Right atrium auricular region (tissue), 2 donors: ENCODE measurements at regions not wholly inside any gene's neighbourhood (a gene's known extent, or its start where the extent isn't known, plus 50 kb on each side); places are given as distances from the start of the nearest gene placed in this dataset.

Experiments used
- DNase-seq: peaks from one replicate; pipeline ENCODE4 v3.0.0-alpha.2; 2019; ENCODE audit warnings: low spot score
- H3K27ac ChIP-seq, 2 donors: fragments of 200-600 bp; sonication (generic); 1 replicate in 1 of 2; 2 replicates in 1 of 2; pipeline ENCODE4 v1.5.1; 2016 to 2019
- H3K27me3 ChIP-seq, 2 donors: fragments of 200-600 bp; sonication (generic); one replicate each; pipeline versions ENCODE4 v1.5.1 to v1.6.0; 2017 to 2019
- H3K36me3 ChIP-seq: fragments of 200-600 bp; sonication (generic); one replicate; pipeline ENCODE4 v1.5.1; 2016
- H3K4me1 ChIP-seq, 2 donors: fragments of 200-600 bp; sonication (generic); one replicate each; pipeline versions ENCODE4 v1.5.1 to v1.6.0; 2017 to 2019
- H3K4me3 ChIP-seq, 2 donors: fragments of 200-600 bp; sonication (generic); 1 replicate in 1 of 2; 2 replicates in 1 of 2; pipeline ENCODE4 v1.5.1; 2017 to 2019; ENCODE audit warnings: mild to moderate bottlenecking in 1 of 2, moderate library complexity in 1 of 2
- H3K9me3 ChIP-seq, 2 donors: fragments of 200-600 bp; sonication (generic); one replicate each; pipeline ENCODE4 v1.5.1; 2019
- CTCF ChIP-seq, 2 donors: fragments of 200-600 bp; sonication (generic); IDR thresholded peaks; one replicate each; pipeline ENCODE4 v1.5.1; 2019; ENCODE audit warnings: antibody characterized with exemption in 2 of 2

DNA sequence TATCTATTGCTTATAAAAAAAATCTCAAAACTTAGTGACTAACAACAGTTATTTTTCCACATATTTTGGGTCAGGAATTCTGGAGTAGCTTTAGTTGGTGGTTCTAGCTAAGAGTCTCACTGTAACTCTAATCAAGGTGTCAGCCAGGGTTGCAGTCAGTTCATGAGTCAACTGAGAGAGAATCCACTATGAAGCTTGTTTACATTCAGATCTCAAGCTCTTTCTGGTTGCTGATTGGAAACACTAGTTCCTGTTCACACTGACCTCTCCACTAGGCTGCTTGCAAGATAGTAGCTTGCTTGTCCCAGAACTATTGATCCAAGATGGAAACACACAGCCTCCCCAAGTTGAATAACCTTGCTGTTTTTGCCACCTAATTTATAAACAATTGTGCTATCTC, 1192.1 kb upstream of the B3GALT2 start:
- Histone ChIP-seq H3K4me1 (no peaks in the 10 kb centered on the region), H3K27ac (no peak overlapping the region), H3K27me3 (no peaks in the 10 kb centered on the region), H3K9me3 (no peaks in the 10 kb centered on the region), H3K36me3 (no peaks in the 10 kb centered on the region), H3K4me3 (no peak overlapping the region)
- no peak for TF ChIP-seq CTCF (IDR thresholded peaks at IDR 0.05)
- no peak for DNase-seq

DNA sequence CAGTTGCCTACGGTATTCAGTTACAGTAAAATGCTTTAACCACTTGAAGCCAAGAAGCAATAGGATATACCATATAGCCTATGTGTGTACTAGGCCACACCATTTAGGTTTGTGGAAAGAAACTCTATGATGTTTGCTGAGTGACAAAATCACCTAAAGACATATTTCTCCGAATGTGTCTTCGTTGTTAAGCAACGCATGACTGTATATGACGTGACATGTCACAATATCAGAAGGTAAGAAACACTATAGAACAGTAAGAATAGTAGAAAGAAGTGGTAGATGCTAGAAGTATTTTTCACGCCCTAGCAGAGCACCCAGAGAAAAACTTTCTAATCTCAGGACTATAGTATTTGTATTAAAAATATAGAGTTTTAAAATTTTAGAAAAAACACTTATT, 1188.2 kb upstream of the B3GALT2 start:
- H3K9me3 ChIP-seq, result no peaks in the 10 kb centered on the region
- H3K4me1 ChIP-seq, result no peaks in the 10 kb centered on the region
- H3K27me3 ChIP-seq, result no peaks in the 10 kb centered on the region
- no peak for TF ChIP-seq CTCF (IDR thresholded peaks at IDR 0.05)
- H3K4me3 ChIP-seq, result no peak overlapping the region
- no peak overlapping the region for H3K27ac ChIP-seq
- no peaks in the 10 kb centered on the region for H3K36me3 ChIP-seq
- DNase-seq, result no peak

- no peaks in the 10 kb centered on the region for H3K27me3 ChIP-seq
- H3K4me3 ChIP-seq, result no peak overlapping the region
- no peak overlapping the region for H3K27ac ChIP-seq
- H3K4me1 ChIP-seq, result no peaks in the 10 kb centered on the region
- no peaks in the 10 kb centered on the region for H3K36me3 ChIP-seq
- H3K9me3 ChIP-seq, result no peaks in the 10 kb centered on the region
- no peak for TF ChIP-seq CTCF (IDR thresholded peaks at IDR 0.05)
- DNase-seq, result no peak
These were observed 1185.9 kb upstream of the B3GALT2 start for GRCh38 chr1:194372266-194372665.

- TF ChIP-seq CTCF (IDR thresholded peaks at IDR 0.05), result no peak
These were observed 1183.2 kb upstream of the B3GALT2 start for GRCh38 chr1:194369622-194370021.

GRCh38 chr1:194369060-194369459, 1182.6 kb upstream of the B3GALT2 start:
- no peaks in the 10 kb centered on the region for H3K36me3 ChIP-seq
- no peak overlapping the region for H3K27ac ChIP-seq
- no peaks in the 10 kb centered on the region for H3K9me3 ChIP-seq
- H3K27me3 ChIP-seq, result no peaks in the 10 kb centered on the region
- TF ChIP-seq CTCF (IDR thresholded peaks at IDR 0.05), result no peak
- H3K4me3 ChIP-seq, result no peak overlapping the region
- H3K4me1 ChIP-seq, result no peaks in the 10 kb centered on the region
- no peak for DNase-seq

More at GRCh38 chr1:194369622-194370021, 1183.2 kb upstream of the B3GALT2 start:
- Histone ChIP-seq H3K4me1 (no peaks in the 10 kb centered on the region), H3K36me3 (no peaks in the 10 kb centered on the region), H3K4me3 (no peak overlapping the region), H3K27me3 (no peaks in the 10 kb centered on the region), H3K9me3 (no peaks in the 10 kb centered on the region), H3K27ac (no peak overlapping the region)
- DNase-seq, result no peak

DNA sequence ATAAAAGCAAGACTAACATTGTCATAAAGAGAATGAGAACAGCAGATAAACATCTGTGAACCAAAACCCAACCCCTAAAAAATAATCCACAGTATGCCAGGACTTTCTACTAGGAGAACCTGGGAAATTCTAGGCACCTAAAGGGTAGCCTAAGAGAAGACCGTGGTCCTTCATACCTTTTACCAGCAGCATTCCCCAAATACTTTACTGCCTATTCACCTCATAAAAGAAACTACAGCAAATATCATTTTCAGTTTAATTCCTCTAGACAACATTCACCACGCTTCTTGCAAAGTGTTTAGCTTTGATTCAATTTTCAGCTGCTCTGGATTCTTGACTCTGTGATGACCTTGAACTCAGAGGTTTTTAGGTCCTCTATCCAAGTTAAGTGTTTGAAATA, 1180.7 kb upstream of the B3GALT2 start:
- DNase-seq, result no peak
- no peak for TF ChIP-seq CTCF (IDR thresholded peaks at IDR 0.05)
- H3K36me3 ChIP-seq, result no peaks in the 10 kb centered on the region
- H3K4me1 ChIP-seq, result no peaks in the 10 kb centered on the region
- H3K27me3 ChIP-seq, result no peaks in the 10 kb centered on the region
- H3K9me3 ChIP-seq, result no peaks in the 10 kb centered on the region
- H3K4me3 ChIP-seq, result no peak overlapping the region
- no peak overlapping the region for H3K27ac ChIP-seq
